ENCODE measurements at regions not wholly inside any gene's neighbourhood (a gene's known extent, or its start where the extent isn't known, plus 50 kb on each side); places are given as distances from the start of the nearest gene placed in this dataset.

GRCh38 chr12:28828318-28828717 lies 320.8 kb upstream of the FAR2 start:
- TF ChIP-seq EZH2 (IDR thresholded peaks at IDR 0.05; ENCODE audit: low read length) (no peak), CTCF (optimal IDR thresholded peaks at IDR 0.05 in 1 of 3, IDR thresholded peaks at IDR 0.05 in 1 of 3, conservative IDR thresholded peaks at IDR 0.05 in 1 of 3; ENCODE audit: extremely low read depth in 1 of 3, insufficient read depth in 2 of 3, low read length in 3 of 3) (no peak)

All from keratinocyte (primary cell).